Erythroblast (primary cell): ENCODE measurements at regions not wholly inside any gene's neighbourhood (a gene's known extent, or its start where the extent isn't known, plus 50 kb on each side); places are given as distances from the start of the nearest gene placed in this dataset.

Experiments used
- GATA1 ChIP-seq: IDR thresholded peaks from 2 replicates; pipeline ENCODE4 v1.6.1; 2011; ENCODE audit warnings: low read depth, mild to moderate bottlenecking, control low read depth, low read length, moderate library complexity
- POLR2A ChIP-seq: IDR thresholded peaks from 2 replicates; pipeline ENCODE4 v1.6.1; 2011; ENCODE audit warnings: mild to moderate bottlenecking, low read length

DNA sequence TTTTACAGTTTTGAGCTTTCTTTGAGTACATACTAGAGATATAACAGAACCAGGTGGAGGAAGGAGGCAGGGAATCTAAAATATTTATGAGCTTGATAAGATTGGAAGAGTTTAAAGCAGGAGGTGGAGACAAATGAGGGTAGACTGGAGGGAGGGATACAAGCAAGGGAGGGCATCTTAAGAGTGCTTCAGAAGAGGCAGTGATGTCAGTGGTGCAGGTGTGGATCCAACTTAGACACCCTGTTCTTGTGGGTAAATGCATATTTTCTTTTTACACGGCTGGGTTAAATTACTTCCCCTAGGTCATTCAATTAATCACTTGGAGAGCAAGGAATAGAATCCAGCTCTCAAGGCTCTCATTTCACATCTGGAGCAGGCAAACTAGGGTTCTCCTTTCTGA lies 146.1 kb upstream of the LRIG3 start:
- no peak for TF ChIP-seq POLR2A
- TF ChIP-seq GATA1 = no peak
